GM12878 (cell line): ENCODE measurements at regions not wholly inside any gene's neighbourhood (a gene's known extent, or its start where the extent isn't known, plus 50 kb on each side); places are given as distances from the start of the nearest gene placed in this dataset.
"Not testable (repeated sequence)": the region's sequence is repeated elsewhere in the genome, so short reads cannot be mapped to it uniquely, and the experiment has no call there.

Source experiments
- ATF2 ChIP-seq: IDR thresholded peaks from 2 replicates; pipeline ENCODE4 v1.6.1; 2012; ENCODE audit warnings: low read length, inconsistent platforms
- CTCF ChIP-seq, 3 experiments: IDR thresholded peaks in 2 of 3; conservative IDR thresholded peaks in 1 of 3; 2 replicates each; pipeline ENCODE4 v1.5.1; 2011; ENCODE audit warnings: low read depth in 3 of 3, low read length in 3 of 3, mild to moderate bottlenecking in 3 of 3, control low read depth in 2 of 3, moderate library complexity in 2 of 3, inconsistent platforms in 1 of 3, mixed read lengths in 1 of 3; ENCODE audit not compliant: control insufficient read depth in 2 of 3, insufficient read depth in 1 of 3; ENCODE audit errors: extremely low read depth in 1 of 3
- E2F4 ChIP-seq: IDR thresholded peaks from 2 replicates; pipeline ENCODE4 v1.6.1; 2012; ENCODE audit warnings: low read depth, low read length, improper control_type of control experiment
- GATAD2B ChIP-seq: fragments of 450-650 bp; conservative IDR thresholded peaks from 2 replicates; pipeline ENCODE4 v1.6.1; 2017; ENCODE audit warnings: low read depth, mild to moderate bottlenecking, moderate library complexity
- POLR2A ChIP-seq: IDR thresholded peaks from 2 replicates; pipeline ENCODE4 v1.6.1; 2011; ENCODE audit warnings: low read depth, mild to moderate bottlenecking, low read length
- POLR2AphosphoS5 ChIP-seq: IDR thresholded peaks from 2 replicates; pipeline ENCODE4 v1.6.1; 2011; ENCODE audit warnings: mild to moderate bottlenecking, low read length, inconsistent platforms
- ZNF24 ChIP-seq: fragments of 450-650 bp; IDR thresholded peaks from 2 replicates; pipeline ENCODE4 v1.6.1; 2017; ENCODE audit warnings: antibody characterized with exemption, mild to moderate bottlenecking
- TF ChIP-seq, protein P1 (sequence below): IDR thresholded peaks from 2 replicates; pipeline ENCODE4 v1.6.1; 2012; ENCODE audit warnings: low read depth, low read length, improper control_type of control experiment

DNA sequence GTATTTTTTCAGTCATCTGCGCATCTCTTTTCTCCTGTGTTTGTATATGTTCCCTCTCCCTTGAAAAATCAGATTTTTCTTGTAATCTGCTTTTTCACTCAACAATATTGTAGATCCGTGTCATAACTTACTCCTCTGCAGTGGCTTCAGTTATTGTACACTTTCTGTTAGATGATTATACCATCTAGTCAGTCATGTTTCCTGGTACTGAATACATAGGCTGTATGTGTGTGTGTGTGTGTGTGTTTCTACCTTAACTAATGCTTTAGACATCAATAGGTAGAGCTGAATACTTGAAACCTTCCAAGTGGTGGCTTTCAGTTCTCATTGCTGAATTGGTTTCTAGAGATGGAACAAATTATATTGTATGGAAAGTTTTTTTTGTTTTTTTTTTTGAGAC, 77.4 kb upstream of the LYSMD4 start:
- TF ChIP-seq ATF2; GATAD2B; CTCF (IDR thresholded peaks at IDR 0.05 in 2 of 3, conservative IDR thresholded peaks at IDR 0.05 in 1 of 3; ENCODE audit: control insufficient read depth in 2 of 3, extremely low read depth in 1 of 3, insufficient read depth in 1 of 3, low read depth in 3 of 3, low read length in 3 of 3); POLR2A; ZNF24; E2F4; POLR2AphosphoS5: not testable (repeated sequence)
- TF ChIP-seq, protein P1, sequence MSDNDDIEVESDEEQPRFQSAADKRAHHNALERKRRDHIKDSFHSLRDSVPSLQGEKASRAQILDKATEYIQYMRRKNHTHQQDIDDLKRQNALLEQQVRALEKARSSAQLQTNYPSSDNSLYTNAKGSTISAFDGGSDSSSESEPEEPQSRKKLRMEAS = not testable (repeated sequence)
